Adrenal gland (tissue), 9 donors: ENCODE measurements at regions not wholly inside any gene's neighbourhood (a gene's known extent, or its start where the extent isn't known, plus 50 kb on each side); places are given as distances from the start of the nearest gene placed in this dataset.

Experiments
- DNase-seq, 7 donors: peaks; one replicate each; pipeline ENCODE4 v3.0.0-alpha.2; 2019 to 2020
- H3K27ac ChIP-seq, 5 donors: fragments of 200-600 bp; sonication (generic) in 4 of 5; 1 replicate in 3 of 5; 2 replicates in 2 of 5; pipeline versions ENCODE4 v1.5.1 to v1.8.0; 2016 to 2020; ENCODE audit warnings: mild to moderate bottlenecking in 1 of 5
- H3K27me3 ChIP-seq: fragments of 200-600 bp; 2 replicates; pipeline ENCODE4 v1.8.0; 2021
- H3K36me3 ChIP-seq, 2 donors: fragments of 200-600 bp; replicated peaks in 1 of 2; 1 replicate in 1 of 2; 2 replicates in 1 of 2; pipeline versions ENCODE4 v1.5.1 to v1.8.0; 2018 to 2022
- H3K4me1 ChIP-seq, 2 donors: fragments of 200-600 bp; replicated peaks in 1 of 2; 1 replicate in 1 of 2; 2 replicates in 1 of 2; pipeline versions ENCODE4 v1.5.1 to v1.8.0; 2018 to 2021
- H3K4me3 ChIP-seq, 4 donors: fragments of 200-600 bp; sonication (generic) in 3 of 4; one replicate each; pipeline ENCODE4 v1.5.1; 2016 to 2018
- H3K9me3 ChIP-seq, 3 donors: fragments of 200-600 bp; sonication (generic) in 1 of 3; replicated peaks in 1 of 3; 1 replicate in 2 of 3; 2 replicates in 1 of 3; pipeline versions ENCODE4 v1.5.1 to v1.8.0; 2016 to 2021
- POLR2A ChIP-seq, 2 donors: fragments of 450-650 bp; IDR thresholded peaks; one replicate each; pipeline ENCODE4 v1.6.1; 2017; ENCODE audit warnings: antibody characterized with exemption in 2 of 2, mild to moderate bottlenecking in 2 of 2, moderate library complexity in 1 of 2
- WGBS, 4 donors: extraction: QIAGEN DNeasy Blood & Tissue Kit in 2 of 4; methylation state at CpG; one replicate each; pipeline versions ENCODE4 v1.1.5 to v1.1.7; 2013 to 2017; 5-methylcytosine and 5-hydroxymethylcytosine counted together
- intact Hi-C, 2 donors: fragments of 100-400 bp; cut with DNase I; formaldehyde crosslinking; loops; one replicate each; pipeline versions ENCODE4 v1.14.1 to v1.15.0; 2022 to 2023
- TF ChIP-seq, protein P1 (sequence below), 6 experiments: fragments of 450-650 bp in 4 of 6; fragments of 200-600 bp in 2 of 6; sonication (generic) in 1 of 6; IDR thresholded peaks; 1 replicate in 5 of 6; 2 replicates in 1 of 6; pipeline versions ENCODE4 v1.5.1 to v1.8.0; 2016 to 2021; ENCODE audit warnings: antibody characterized with exemption in 6 of 6, mild to moderate bottlenecking in 2 of 6, moderate library complexity in 1 of 6
- donor health status: healthy with polysubstance abuse.
- donor health status: Bipolar disorder and iron deficiency.
- donor health status: DM: yes; HTN: yes; CAD: no.
- donor health status: DM: no; HTN: no; CAD: no.
- donor health status: DM: no; HTN: no; CAD: no.

DNA sequence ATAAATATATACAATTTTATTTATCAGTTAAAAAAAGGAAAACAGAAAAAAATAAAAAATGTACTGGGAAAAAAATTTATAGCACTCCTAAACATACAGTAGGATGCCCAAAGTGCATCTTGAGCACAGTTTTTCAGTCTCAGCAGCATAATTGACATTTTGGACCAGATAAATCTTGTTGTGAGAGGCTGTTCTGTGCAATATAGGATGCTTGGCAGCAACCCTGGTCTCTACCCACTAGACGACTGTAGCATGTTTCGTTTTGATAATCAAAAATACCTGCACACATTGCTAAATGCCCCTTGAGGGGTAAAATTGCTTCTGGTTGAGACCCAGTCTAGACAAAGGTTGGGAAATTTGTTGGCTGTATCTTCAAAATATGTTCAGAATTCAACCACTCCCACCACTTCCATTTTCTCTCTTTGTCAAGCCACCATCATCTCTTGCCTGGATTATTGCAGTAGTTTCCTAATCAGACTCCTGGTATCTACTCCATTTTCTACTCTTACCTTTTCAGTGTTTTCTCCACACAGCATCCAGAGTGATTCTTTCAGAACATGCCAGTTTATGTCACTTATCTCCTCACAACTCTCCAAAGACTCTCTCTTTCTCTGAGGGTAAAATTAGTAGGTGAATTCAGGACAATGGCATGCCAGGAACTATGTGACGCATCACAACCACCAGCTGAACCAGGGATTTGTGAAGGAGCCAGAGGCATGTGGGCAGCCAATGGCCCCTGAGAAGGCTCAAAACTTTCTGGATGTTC is 91.4 kb downstream of the GPR85 start:
- H3K9me3 ChIP-seq, result no peaks in the 10 kb centered on the region
- WGBS, 4 donors, result 60 to 82% (median 79%) methylated on average over 3 of the region's 3 CpGs
- no peak for TF ChIP-seq POLR2A (IDR thresholded peaks at IDR 0.05)
- TF ChIP-seq, protein P1, sequence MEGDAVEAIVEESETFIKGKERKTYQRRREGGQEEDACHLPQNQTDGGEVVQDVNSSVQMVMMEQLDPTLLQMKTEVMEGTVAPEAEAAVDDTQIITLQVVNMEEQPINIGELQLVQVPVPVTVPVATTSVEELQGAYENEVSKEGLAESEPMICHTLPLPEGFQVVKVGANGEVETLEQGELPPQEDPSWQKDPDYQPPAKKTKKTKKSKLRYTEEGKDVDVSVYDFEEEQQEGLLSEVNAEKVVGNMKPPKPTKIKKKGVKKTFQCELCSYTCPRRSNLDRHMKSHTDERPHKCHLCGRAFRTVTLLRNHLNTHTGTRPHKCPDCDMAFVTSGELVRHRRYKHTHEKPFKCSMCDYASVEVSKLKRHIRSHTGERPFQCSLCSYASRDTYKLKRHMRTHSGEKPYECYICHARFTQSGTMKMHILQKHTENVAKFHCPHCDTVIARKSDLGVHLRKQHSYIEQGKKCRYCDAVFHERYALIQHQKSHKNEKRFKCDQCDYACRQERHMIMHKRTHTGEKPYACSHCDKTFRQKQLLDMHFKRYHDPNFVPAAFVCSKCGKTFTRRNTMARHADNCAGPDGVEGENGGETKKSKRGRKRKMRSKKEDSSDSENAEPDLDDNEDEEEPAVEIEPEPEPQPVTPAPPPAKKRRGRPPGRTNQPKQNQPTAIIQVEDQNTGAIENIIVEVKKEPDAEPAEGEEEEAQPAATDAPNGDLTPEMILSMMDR (IDR thresholded peaks at IDR 0.05), result no peak
- no peak overlapping the region for H3K4me3 ChIP-seq
- intact Hi-C loops, result no loop called here
- H3K36me3 ChIP-seq, result no peaks in the 10 kb centered on the region
- H3K4me1 ChIP-seq, result no peaks in the 10 kb centered on the region
- DNase-seq, result no peak
- H3K27ac ChIP-seq, result no peak overlapping the region
- no peaks in the 10 kb centered on the region for H3K27me3 ChIP-seq

DNA sequence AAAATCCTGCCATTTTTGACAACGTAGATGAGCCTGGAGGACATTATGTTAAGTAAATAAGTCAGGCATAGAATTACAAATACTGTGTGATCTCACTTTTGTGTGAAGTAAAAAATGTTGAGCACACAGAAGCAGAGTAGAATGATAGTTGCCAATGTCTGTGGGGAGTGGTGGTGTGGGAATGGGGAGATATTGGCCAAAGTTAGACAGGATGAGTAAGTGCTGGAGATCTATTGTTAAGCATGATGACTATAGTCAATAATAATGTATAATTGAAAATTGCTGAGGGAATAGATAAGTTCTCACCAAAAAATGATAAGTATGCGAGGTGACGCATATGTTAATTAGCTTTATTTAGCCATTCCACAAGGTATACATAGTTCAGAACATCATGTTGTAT is 92.0 kb downstream of the GPR85 start:
- H3K9me3 ChIP-seq, result no peaks in the 10 kb centered on the region
- WGBS, 4 donors, result 83 to 91% (median 87%) methylated on average over 3 of the region's 3 CpGs
- H3K27me3 ChIP-seq, result no peaks in the 10 kb centered on the region
- DNase-seq, result no peak
- H3K36me3 ChIP-seq, result no peaks in the 10 kb centered on the region
- no peak overlapping the region for H3K27ac ChIP-seq
- no peaks in the 10 kb centered on the region for H3K4me1 ChIP-seq
- intact Hi-C loops, result no loop called here
- no peak for TF ChIP-seq POLR2A (IDR thresholded peaks at IDR 0.05)
- TF ChIP-seq, protein P1 (IDR thresholded peaks at IDR 0.05), result no peak
- H3K4me3 ChIP-seq, result no peak overlapping the region

DNA sequence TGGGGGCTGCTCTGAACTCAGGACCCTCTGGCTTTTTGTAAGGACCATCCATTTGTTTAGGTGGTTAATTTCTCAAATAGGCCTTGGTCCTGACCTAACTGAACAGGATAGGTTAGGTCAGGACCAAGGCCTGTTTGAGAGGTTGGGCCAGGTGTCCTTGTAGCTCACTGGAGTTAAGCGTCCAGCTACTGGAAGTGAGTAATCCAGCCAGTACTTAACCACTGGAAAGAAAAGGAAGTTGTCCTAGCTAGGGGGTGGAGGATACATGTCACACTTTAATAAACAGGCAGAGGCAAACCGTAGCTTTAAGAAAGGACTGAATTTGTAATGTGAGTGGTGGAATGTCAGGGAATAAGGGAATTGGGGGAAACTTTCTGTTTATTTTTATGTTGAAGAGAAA is 96.0 kb downstream of the GPR85 start:
- no peak overlapping the region for H3K27ac ChIP-seq
- H3K4me3 ChIP-seq, result no peak overlapping the region
- H3K4me1 ChIP-seq, result no peaks in the 10 kb centered on the region
- H3K36me3 ChIP-seq, result no peaks in the 10 kb centered on the region
- DNase-seq, result no peak
- intact Hi-C loops, result no loop called here
- no peaks in the 10 kb centered on the region for H3K27me3 ChIP-seq
- WGBS, 4 donors, result 41 to 54% (median 48%) methylated on average over 2 of the region's 2 CpGs
- TF ChIP-seq POLR2A (IDR thresholded peaks at IDR 0.05), result no peak
- TF ChIP-seq, protein P1 (IDR thresholded peaks at IDR 0.05), result no peak
- no peaks in the 10 kb centered on the region for H3K9me3 ChIP-seq

- intact Hi-C loops, result no loop called here
- H3K27ac ChIP-seq, result no peak overlapping the region
- no peaks in the 10 kb centered on the region for H3K27me3 ChIP-seq
- no peak for TF ChIP-seq POLR2A (IDR thresholded peaks at IDR 0.05)
- TF ChIP-seq, protein P1 (IDR thresholded peaks at IDR 0.05), result no peak
- no peaks in the 10 kb centered on the region for H3K4me1 ChIP-seq
- no peak for DNase-seq
- no peak overlapping the region for H3K4me3 ChIP-seq
- no peaks in the 10 kb centered on the region for H3K9me3 ChIP-seq
- no peaks in the 10 kb centered on the region for H3K36me3 ChIP-seq
Measured at GRCh38 chr7:112989531-112989930, 97.1 kb downstream of the GPR85 start.
